Stimulated activated CD8-positive, alpha-beta memory T cell treated with anti-CD3 and anti-CD28 coated beads, Interleukin-12 subunit alpha, Interleukin-12 subunit beta, amount 100 ng/mL, for 24 hours (primary cell): ENCODE measurements at regions not wholly inside any gene's neighbourhood (a gene's known extent, or its start where the extent isn't known, plus 50 kb on each side); places are given as distances from the start of the nearest gene placed in this dataset.

Experiments used
- DNase-seq: peaks from one replicate; pipeline ENCODE4 v3.0.0-alpha.2; 2020; ENCODE audit errors: extremely low read depth

- DNase-seq: no peak
Measured at GRCh38 chr18:72360634-72361033, 183.5 kb downstream of the CBLN2 start.

- no peak for DNase-seq
Measured at GRCh38 chr18:72342933-72343332, 201.2 kb downstream of the CBLN2 start.

- no peak for DNase-seq
Measured at GRCh38 chr18:72339976-72340375, 204.2 kb downstream of the CBLN2 start.

GRCh38 chr18:72336786-72337185 is 207.4 kb downstream of the CBLN2 start:
- no peak for DNase-seq

- no peak for DNase-seq
Measured at GRCh38 chr18:72329533-72329932, 214.6 kb downstream of the CBLN2 start.

GRCh38 chr18:72325307-72325706 is 218.8 kb downstream of the CBLN2 start:
- no peak for DNase-seq

- DNase-seq: no peak
Measured at GRCh38 chr18:72324677-72325076, 219.5 kb downstream of the CBLN2 start.

- DNase-seq: no peak
Measured at GRCh38 chr18:72316497-72316896, 227.6 kb downstream of the CBLN2 start.

GRCh38 chr18:72283148-72283925 is 260.8 kb downstream of the CBLN2 start:
- no peak for DNase-seq

- DNase-seq: no peak
Measured at GRCh38 chr18:72273025-72273424, 271.1 kb downstream of the CBLN2 start.

- DNase-seq: no peak
Measured at GRCh38 chr18:72261590-72261989, 282.6 kb downstream of the CBLN2 start.

GRCh38 chr18:72246076-72246475 is 298.1 kb downstream of the CBLN2 start:
- no peak for DNase-seq

- DNase-seq: no peak
Measured at GRCh38 chr18:72235422-72235821, 308.7 kb downstream of the CBLN2 start.

- DNase-seq: no peak
Measured at GRCh38 chr18:72233106-72233505, 311.0 kb downstream of the CBLN2 start.

GRCh38 chr18:72232644-72233043 is 311.5 kb downstream of the CBLN2 start:
- DNase-seq: no peak

- no peak for DNase-seq
Measured at GRCh38 chr18:72225958-72226357, 318.2 kb downstream of the CBLN2 start.

- no peak for DNase-seq
Measured at GRCh38 chr18:72223733-72224132, 320.4 kb downstream of the CBLN2 start.

- no peak for DNase-seq
Measured at GRCh38 chr18:72208920-72209676, 335.0 kb downstream of the CBLN2 start.

- DNase-seq: no peak
Measured at GRCh38 chr18:72207280-72207679, 336.9 kb downstream of the CBLN2 start.

- DNase-seq: no peak
Measured at GRCh38 chr18:72206814-72207213, 337.3 kb downstream of the CBLN2 start.

GRCh38 chr18:72201032-72201431 is 343.1 kb downstream of the CBLN2 start:
- DNase-seq: no peak

GRCh38 chr18:72197591-72197990 is 346.6 kb downstream of the CBLN2 start:
- no peak for DNase-seq

GRCh38 chr18:72194072-72194471 is 350.1 kb downstream of the CBLN2 start:
- DNase-seq: no peak
